GM12875 (cell line): ENCODE measurements at regions not wholly inside any gene's neighbourhood (a gene's known extent, or its start where the extent isn't known, plus 50 kb on each side); places are given as distances from the start of the nearest gene placed in this dataset.

Source experiments
- H3K4me3 ChIP-seq: one replicate; pipeline ENCODE4 v1.5.1; 2011; ENCODE audit warnings: low read depth, low read length, control low read depth
- TF ChIP-seq, protein P1 (sequence below): IDR thresholded peaks from 2 replicates; pipeline ENCODE4 v1.5.1; 2011; ENCODE audit warnings: low read depth, mild to moderate bottlenecking, control low read depth, inconsistent platforms, low read length, moderate library complexity, borderline replicate concordance; ENCODE audit not compliant: insufficient read depth

DNA sequence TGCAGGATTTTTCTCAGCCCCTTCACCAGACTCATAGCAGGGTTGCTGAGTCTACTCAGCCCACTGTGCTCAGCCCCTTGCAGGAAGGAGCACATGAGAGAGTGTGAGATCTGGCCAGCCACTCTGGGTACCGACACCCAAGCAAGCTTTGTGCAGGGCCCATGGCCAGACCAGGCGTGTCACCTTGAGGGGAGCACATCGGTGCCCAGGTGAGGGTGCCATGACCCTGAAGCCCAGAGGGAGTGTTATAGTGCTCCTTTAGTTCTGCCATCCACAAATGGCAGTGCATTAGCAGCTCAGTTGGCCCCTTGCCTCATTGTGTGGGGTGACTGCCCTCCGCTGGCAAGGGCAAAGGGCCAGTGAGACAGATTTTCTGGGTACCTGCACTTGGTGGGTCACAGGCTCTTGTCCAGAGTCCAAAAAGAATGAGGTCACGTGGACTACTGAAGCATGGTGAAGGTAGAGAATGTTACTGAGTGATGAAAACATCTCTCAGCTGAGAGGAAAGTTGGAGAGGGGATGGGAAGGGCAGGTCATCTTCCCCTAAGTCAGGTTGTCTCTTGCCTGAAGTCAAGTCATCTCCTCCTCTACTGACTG is 181.8 kb downstream of the MACC1 start:
- H3K4me3 ChIP-seq, result no peak overlapping the region
- TF ChIP-seq, protein P1, sequence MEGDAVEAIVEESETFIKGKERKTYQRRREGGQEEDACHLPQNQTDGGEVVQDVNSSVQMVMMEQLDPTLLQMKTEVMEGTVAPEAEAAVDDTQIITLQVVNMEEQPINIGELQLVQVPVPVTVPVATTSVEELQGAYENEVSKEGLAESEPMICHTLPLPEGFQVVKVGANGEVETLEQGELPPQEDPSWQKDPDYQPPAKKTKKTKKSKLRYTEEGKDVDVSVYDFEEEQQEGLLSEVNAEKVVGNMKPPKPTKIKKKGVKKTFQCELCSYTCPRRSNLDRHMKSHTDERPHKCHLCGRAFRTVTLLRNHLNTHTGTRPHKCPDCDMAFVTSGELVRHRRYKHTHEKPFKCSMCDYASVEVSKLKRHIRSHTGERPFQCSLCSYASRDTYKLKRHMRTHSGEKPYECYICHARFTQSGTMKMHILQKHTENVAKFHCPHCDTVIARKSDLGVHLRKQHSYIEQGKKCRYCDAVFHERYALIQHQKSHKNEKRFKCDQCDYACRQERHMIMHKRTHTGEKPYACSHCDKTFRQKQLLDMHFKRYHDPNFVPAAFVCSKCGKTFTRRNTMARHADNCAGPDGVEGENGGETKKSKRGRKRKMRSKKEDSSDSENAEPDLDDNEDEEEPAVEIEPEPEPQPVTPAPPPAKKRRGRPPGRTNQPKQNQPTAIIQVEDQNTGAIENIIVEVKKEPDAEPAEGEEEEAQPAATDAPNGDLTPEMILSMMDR, result no peak

DNA sequence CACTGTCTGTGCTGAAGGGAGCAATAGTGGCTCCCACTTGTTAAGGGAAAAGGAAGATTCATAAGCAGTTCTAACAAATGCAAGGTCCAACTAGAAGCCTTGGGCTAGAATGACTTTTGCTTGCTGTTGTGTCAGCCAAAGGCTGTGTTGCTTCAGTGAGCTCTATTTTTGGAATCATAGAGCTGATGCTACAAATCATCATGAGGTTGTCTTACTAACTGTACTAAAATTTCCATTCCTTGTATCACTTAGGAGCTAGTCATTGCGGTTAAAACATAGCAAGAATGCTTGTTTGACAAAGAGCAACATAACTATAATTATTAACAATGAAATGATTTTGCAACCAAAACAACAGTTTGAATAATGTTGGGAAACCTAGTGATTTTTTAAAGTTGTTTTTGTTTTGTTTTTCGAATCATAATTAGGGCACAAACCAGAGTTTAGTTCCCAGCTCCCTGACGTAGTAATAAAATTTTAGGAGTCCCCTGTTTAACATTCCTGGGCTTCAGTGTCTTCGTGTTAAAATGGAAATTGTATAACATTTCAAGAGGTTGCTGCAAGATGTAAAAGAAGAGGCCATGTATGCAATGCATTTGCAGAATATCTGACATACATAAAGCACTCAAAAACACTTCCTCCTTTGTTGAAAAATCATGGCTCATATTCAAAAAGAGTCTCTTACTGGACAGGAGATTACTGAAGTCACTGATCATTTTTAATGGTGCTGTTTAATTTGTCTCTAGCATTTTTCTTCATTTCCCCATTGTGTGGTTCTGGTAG is 183.4 kb downstream of the MACC1 start:
- TF ChIP-seq, protein P1, result no peak
- no peak overlapping the region for H3K4me3 ChIP-seq

- TF ChIP-seq, protein P1, result no peak
- no peak overlapping the region for H3K4me3 ChIP-seq
Observed at GRCh38 chr7:20032741-20033140, 184.4 kb downstream of the MACC1 start.

DNA sequence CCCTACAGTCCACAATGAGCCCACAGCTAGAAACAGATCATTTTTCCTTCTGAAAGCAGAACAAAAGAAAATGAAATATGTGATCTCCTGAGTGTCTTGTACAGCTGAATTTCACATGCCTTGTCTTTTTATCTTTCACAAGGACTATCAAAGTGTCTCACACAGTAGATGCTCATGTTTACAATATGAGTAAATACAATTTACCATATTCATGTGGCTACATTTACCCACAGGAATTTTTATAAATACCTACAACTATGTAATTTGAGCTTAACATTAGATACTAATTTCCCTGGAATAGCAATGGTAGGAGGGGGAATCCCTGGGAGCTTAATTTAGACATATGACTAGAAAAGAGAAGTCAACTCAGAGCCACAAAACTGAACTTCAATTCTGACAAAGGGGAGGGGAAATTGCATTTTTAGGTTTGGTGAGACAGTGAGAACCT is 186.2 kb downstream of the MACC1 start:
- TF ChIP-seq, protein P1, result no peak
- H3K4me3 ChIP-seq, result no peak overlapping the region

DNA sequence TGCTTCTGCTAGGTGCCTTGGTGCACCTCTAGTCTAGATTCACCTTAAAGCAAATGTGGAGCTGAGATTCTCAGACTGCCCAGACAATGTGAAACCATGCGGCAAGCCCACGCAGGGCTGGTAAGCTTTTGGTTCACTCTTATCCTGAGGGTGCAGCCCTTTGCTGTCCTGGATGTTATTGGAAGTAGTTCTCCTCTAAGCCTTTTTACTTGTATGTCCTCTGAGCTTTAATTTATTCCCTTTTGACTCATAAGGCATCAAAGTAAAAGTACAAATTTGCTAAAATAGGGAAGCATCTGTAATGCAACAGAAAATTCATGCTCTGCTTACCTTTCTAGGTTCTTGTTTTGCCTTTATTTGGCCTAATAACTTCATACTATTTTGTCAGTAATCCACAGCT is 186.8 kb downstream of the MACC1 start:
- TF ChIP-seq, protein P1, result no peak
- H3K4me3 ChIP-seq, result no peak overlapping the region

DNA sequence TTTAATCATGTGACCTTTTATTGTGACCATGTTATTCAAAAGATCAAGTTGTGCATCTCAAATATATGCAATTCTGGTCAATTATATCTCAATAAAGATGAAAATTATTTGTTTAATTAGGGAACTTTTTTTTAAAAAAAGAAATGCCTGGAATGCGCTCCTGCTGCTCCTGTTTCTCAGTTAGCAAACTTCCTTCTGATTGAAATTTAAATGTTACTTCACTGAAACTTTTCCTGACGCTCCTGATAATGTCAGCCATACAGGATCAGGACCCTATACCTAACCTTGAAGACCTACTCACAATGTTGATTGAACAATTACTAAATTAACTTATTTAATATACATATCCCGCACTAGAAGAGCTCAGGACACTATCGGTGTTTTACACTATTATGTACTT is 190.4 kb downstream of the MACC1 start:
- TF ChIP-seq, protein P1, result no peak
- no peak overlapping the region for H3K4me3 ChIP-seq

GRCh38 chr7:20021831-20022230 is 195.4 kb downstream of the MACC1 start:
- H3K4me3 ChIP-seq, result no peak overlapping the region
- TF ChIP-seq, protein P1, result no peak
